HEK293 (cell line): ENCODE measurements at regions not wholly inside any gene's neighbourhood (a gene's known extent, or its start where the extent isn't known, plus 50 kb on each side); places are given as distances from the start of the nearest gene placed in this dataset.

Experiments used
- CTCF ChIA-PET: fragments of 350-600 bp; formaldehyde crosslinking; extraction: SDS; loops from one replicate; lab custom pipeline; 2021; ENCODE audit warnings: antibody characterized with exemption; lab: Yijun Ruan, JAX
- POLR2A ChIA-PET: fragments of 300-600 bp; formaldehyde crosslinking; extraction: SDS; loops from one replicate; lab custom pipeline; 2020; ENCODE audit warnings: antibody characterized with exemption, inconsistent platforms; lab: Yijun Ruan, JAX
- H3K27ac ChIP-seq: fragments of 200-500 bp; sonication (Bioruptor generic); 2 replicates; pipeline ENCODE4 v1.5.1; 2014; ENCODE audit warnings: low read depth, low read length, control low read depth, inconsistent platforms; ENCODE audit errors: extremely low read depth
- H3K36me3 ChIP-seq, 2 experiments: fragments of 200-500 bp in 1 of 2; sonication (Bioruptor generic) in 1 of 2; 1 replicate in 1 of 2; 2 replicates in 1 of 2; pipeline ENCODE4 v1.5.1; 2014 to 2017; ENCODE audit warnings: inconsistent platforms in 2 of 2, low read length in 2 of 2; ENCODE audit not compliant: control insufficient read depth in 2 of 2, insufficient read depth in 1 of 2
- H3K4me1 ChIP-seq: fragments of 200-500 bp; sonication (Bioruptor generic); 2 replicates; pipeline ENCODE4 v1.5.1; 2014; ENCODE audit warnings: mild to moderate bottlenecking, low read length, inconsistent platforms; ENCODE audit not compliant: control insufficient read depth, insufficient read depth
- H3K4me3 ChIP-seq: 2 replicates; pipeline ENCODE4 v1.5.1; 2011; ENCODE audit warnings: low read depth, mild to moderate bottlenecking, control low read depth, low read length, moderate library complexity
- H3K9me3 ChIP-seq: fragments of 200-500 bp; sonication (Bioruptor generic); 2 replicates; pipeline ENCODE4 v1.5.1; 2014; ENCODE audit warnings: low read depth, low read length, inconsistent platforms; ENCODE audit not compliant: control insufficient read depth, insufficient read depth
- ATF2 ChIP-seq: fragments of 450-650 bp; formaldehyde crosslinking; IDR thresholded peaks from 2 replicates; pipeline ENCODE4 v1.5.1; 2016; ENCODE audit warnings: missing biosample characterization, missing genetic modification characterization, low read depth
- BCL11A ChIP-seq: fragments of 450-650 bp; formaldehyde crosslinking; IDR thresholded peaks from 2 replicates; pipeline ENCODE4 v1.5.1; 2016; ENCODE audit warnings: low read depth, missing biosample characterization, missing genetic modification characterization
- KLF8 ChIP-seq: fragments of 450-650 bp; formaldehyde crosslinking; IDR thresholded peaks from 2 replicates; pipeline ENCODE4 v1.5.1; 2016; ENCODE audit warnings: missing biosample characterization, missing genetic modification characterization
- KLF9 ChIP-seq: fragments of 450-650 bp; formaldehyde crosslinking; IDR thresholded peaks from 2 replicates; pipeline ENCODE4 v1.5.1; 2016; ENCODE audit warnings: missing biosample characterization, missing genetic modification characterization, low read depth
- PRDM10 ChIP-seq: fragments of 450-650 bp; formaldehyde crosslinking; IDR thresholded peaks from 2 replicates; pipeline ENCODE4 v1.5.1; 2016; ENCODE audit warnings: missing biosample characterization, missing genetic modification characterization
- ZBTB1 ChIP-seq: fragments of 450-650 bp; formaldehyde crosslinking; IDR thresholded peaks from 2 replicates; pipeline ENCODE4 v1.5.1; 2016; ENCODE audit warnings: missing biosample characterization, missing genetic modification characterization
- ZFP3 ChIP-seq: fragments of 450-650 bp; formaldehyde crosslinking; IDR thresholded peaks from 2 replicates; pipeline ENCODE4 v1.5.1; 2016; ENCODE audit warnings: low read depth, missing biosample characterization, missing genetic modification characterization
- ZFP37 ChIP-seq: fragments of 450-650 bp; formaldehyde crosslinking; IDR thresholded peaks from 2 replicates; pipeline ENCODE4 v1.5.1; 2016; ENCODE audit warnings: missing biosample characterization, missing genetic modification characterization
- ZFP69B ChIP-seq: fragments of 450-650 bp; formaldehyde crosslinking; IDR thresholded peaks from 2 replicates; pipeline ENCODE4 v1.5.1; 2016; ENCODE audit warnings: missing biosample characterization, missing genetic modification characterization
- ZNF169 ChIP-seq: fragments of 450-650 bp; formaldehyde crosslinking; IDR thresholded peaks from 2 replicates; pipeline ENCODE4 v1.5.1; 2016; ENCODE audit warnings: missing biosample characterization, missing genetic modification characterization
- ZNF175 ChIP-seq: fragments of 450-650 bp; formaldehyde crosslinking; IDR thresholded peaks from 2 replicates; pipeline ENCODE4 v1.5.1; 2016; ENCODE audit warnings: missing biosample characterization, missing genetic modification characterization
- ZNF184 ChIP-seq: fragments of 450-650 bp; IDR thresholded peaks from 2 replicates; pipeline ENCODE4 v1.5.1; 2018; ENCODE audit warnings: missing biosample characterization, mild to moderate bottlenecking, missing genetic modification characterization
- ZNF214 ChIP-seq: fragments of 450-650 bp; formaldehyde crosslinking; IDR thresholded peaks from 2 replicates; pipeline ENCODE4 v1.5.1; 2017; ENCODE audit warnings: missing biosample characterization, mild to moderate bottlenecking, missing genetic modification characterization, borderline replicate concordance
- ZNF274 ChIP-seq, 2 experiments: fragments of 200-500 bp in 1 of 2; fragments of 450-650 bp in 1 of 2; sonication (Bioruptor generic) in 1 of 2; formaldehyde crosslinking in 1 of 2; IDR thresholded peaks; 2 replicates each; pipeline versions ENCODE4 v1.5.1 to v1.6.1; 2014 to 2016; ENCODE audit warnings: borderline replicate concordance in 1 of 2, inconsistent platforms in 1 of 2, low read length in 1 of 2, missing biosample characterization in 1 of 2, missing genetic modification characterization in 1 of 2
- ZNF37A ChIP-seq: fragments of 450-650 bp; IDR thresholded peaks from 2 replicates; pipeline ENCODE4 v1.5.1; 2018; ENCODE audit warnings: missing biosample characterization, missing genetic modification characterization
- ZNF433 ChIP-seq: fragments of 450-650 bp; formaldehyde crosslinking; IDR thresholded peaks from 2 replicates; pipeline ENCODE4 v1.5.1; 2016; ENCODE audit warnings: missing biosample characterization, missing genetic modification characterization, low read depth
- ZNF501 ChIP-seq: fragments of 450-650 bp; formaldehyde crosslinking; IDR thresholded peaks from 2 replicates; pipeline ENCODE4 v1.5.1; 2016; ENCODE audit warnings: missing biosample characterization, missing genetic modification characterization
- ZNF580 ChIP-seq: fragments of 450-650 bp; formaldehyde crosslinking; IDR thresholded peaks from 2 replicates; pipeline ENCODE4 v1.5.1; 2016; ENCODE audit warnings: missing biosample characterization, missing genetic modification characterization
- ZNF610 ChIP-seq: fragments of 450-650 bp; formaldehyde crosslinking; IDR thresholded peaks from 2 replicates; pipeline ENCODE4 v1.5.1; 2016; ENCODE audit warnings: missing biosample characterization, missing genetic modification characterization, borderline replicate concordance
- ZNF624 ChIP-seq: fragments of 450-650 bp; formaldehyde crosslinking; IDR thresholded peaks from 2 replicates; pipeline ENCODE4 v1.5.1; 2017; ENCODE audit warnings: missing biosample characterization, missing genetic modification characterization
- ZNF654 ChIP-seq: fragments of 450-650 bp; formaldehyde crosslinking; IDR thresholded peaks from 2 replicates; pipeline ENCODE4 v1.5.1; 2016; ENCODE audit warnings: low read depth, missing biosample characterization, missing genetic modification characterization
- ZNF664 ChIP-seq: fragments of 450-650 bp; formaldehyde crosslinking; IDR thresholded peaks from 2 replicates; pipeline ENCODE4 v1.5.1; 2016; ENCODE audit warnings: missing biosample characterization, missing genetic modification characterization
- ZNF670 ChIP-seq: fragments of 450-650 bp; formaldehyde crosslinking; IDR thresholded peaks from 2 replicates; pipeline ENCODE4 v1.5.1; 2016; ENCODE audit warnings: missing biosample characterization, missing genetic modification characterization, low read depth
- ZNF677 ChIP-seq: fragments of 450-650 bp; IDR thresholded peaks from 2 replicates; pipeline ENCODE4 v1.5.0; 2018; ENCODE audit warnings: missing biosample characterization, mild to moderate bottlenecking, missing genetic modification characterization, moderate library complexity
- ZNF768 ChIP-seq: fragments of 450-650 bp; formaldehyde crosslinking; IDR thresholded peaks from 2 replicates; pipeline ENCODE4 v1.5.1; 2018; ENCODE audit warnings: missing biosample characterization, mild to moderate bottlenecking, missing genetic modification characterization
- ZSCAN16 ChIP-seq: fragments of 450-650 bp; formaldehyde crosslinking; IDR thresholded peaks from 2 replicates; pipeline ENCODE4 v1.5.1; 2016; ENCODE audit warnings: missing biosample characterization, missing genetic modification characterization

GRCh38 chr18:76251691-76252090 is 243.4 kb downstream of the ZNF516 start (continued):
- TF ChIP-seq ZNF214 (no peak), ZFP37 (tag by site-specific recombination) (no peak), ZNF433 (tag by site-specific recombination) (no peak), KLF9 (no peak), ZFP69B (no peak), ZNF175 (no peak), ZSCAN16 (tag by site-specific recombination) (no peak)
- TF ChIP-seq, all 188 proteins: peak for 0

GRCh38 chr18:76246590-76246989 is 248.5 kb downstream of the ZNF516 start:
- Histone ChIP-seq H3K4me3 (no peak overlapping the region), H3K4me1 (no peaks in the 10 kb centered on the region), H3K9me3 (no peaks in the 10 kb centered on the region), H3K27ac (no peak overlapping the region), H3K36me3 (no peaks in the 10 kb centered on the region)
- no peak for TF ChIP-seq BCL11A
- no peak for TF ChIP-seq KLF8 (tag by site-specific recombination)
- TF ChIP-seq ZNF501: no peak
- CTCF ChIA-PET: interaction anchor here (2.1 kb wide), 1 partner anchor 10 kb away, joined by 10 read pairs; no protein-coding TSS in a partner anchor
- POLR2A ChIA-PET: no interaction called here

- TF ChIP-seq ZNF670 (tag by site-specific recombination) (no peak), ZNF610 (tag by site-specific recombination) (no peak), ZNF501 (no peak), ZBTB1 (tag by site-specific recombination) (no peak), ZNF580 (tag by site-specific recombination) (no peak), ZNF768 (tag by site-specific recombination) (no peak), ZNF184 (tag by site-specific recombination) (no peak), ZFP37 (tag by site-specific recombination) (no peak), ZNF37A (no peak)
- TF ChIP-seq, all 188 proteins: peak for 0
- no peak overlapping the region for H3K4me3 ChIP-seq
- ChIA-PET CTCF (interaction anchor here (1.2 kb wide), 1 partner anchor 18 kb away, joined by 3 read pairs; no protein-coding TSS in a partner anchor), POLR2A (no interaction called here)
- H3K36me3 ChIP-seq: no peaks in the 10 kb centered on the region
- H3K27ac ChIP-seq: no peak overlapping the region
- H3K4me1 ChIP-seq: no peaks in the 10 kb centered on the region
- no peaks in the 10 kb centered on the region for H3K9me3 ChIP-seq
Measured at GRCh38 chr18:76234676-76235060, 260.4 kb downstream of the ZNF516 start.

GRCh38 chr18:76233876-76234675 is 261.0 kb downstream of the ZNF516 start:
- no peak overlapping the region for H3K27ac ChIP-seq
- H3K4me1 ChIP-seq: no peaks in the 10 kb centered on the region
- no peaks in the 10 kb centered on the region for H3K36me3 ChIP-seq
- no peaks in the 10 kb centered on the region for H3K9me3 ChIP-seq
- ChIA-PET POLR2A (no interaction called here), CTCF (no interaction called here)
- H3K4me3 ChIP-seq: no peak overlapping the region
- TF ChIP-seq KLF9: no peak
- TF ChIP-seq ZFP3: no peak
- no peak for TF ChIP-seq ZNF677 (tag by site-specific recombination)
- TF ChIP-seq ZNF624 (tag by site-specific recombination): no peak
- TF ChIP-seq ZNF654: no peak
- no peak for TF ChIP-seq ZNF664 (tag by site-specific recombination)
- TF ChIP-seq ZNF274 (IDR thresholded peaks at IDR 0.05; ENCODE audit: low read length): no peak
- TF ChIP-seq ZNF274 (tag by site-specific recombination; IDR thresholded peaks at IDR 0.05; ENCODE audit: borderline replicate concordance): no peak
- TF ChIP-seq ZNF169 (tag by site-specific recombination): no peak
- no peak for TF ChIP-seq PRDM10 (tag by site-specific recombination)
- TF ChIP-seq ATF2 (tag by site-specific recombination): no peak
